GM12878 (cell line): ENCODE measurements at regions not wholly inside any gene's neighbourhood (a gene's known extent, or its start where the extent isn't known, plus 50 kb on each side); places are given as distances from the start of the nearest gene placed in this dataset.

ENCODE experiments used
- ATAC-seq: fragments of 200-7000 bp; cut with Tn5 transposase; 3 replicates; pipeline ENCODE4 v1.9.1; 2020; ENCODE audit warnings: mild to moderate bottlenecking, moderate library complexity
- BruUV-seq: library from RNA; stranded (reverse); fragments of 400-500 nt; replicated peaks from 2 replicates; lab custom pipeline; 2021; lab: Mats Ljungman, UMichigan
- CTCF ChIA-PET: fragments of 300-600 bp; sonication (Branson Sonifier 250); formaldehyde crosslinking; extraction: SDS; loops from one replicate; lab custom pipeline; 2021; ENCODE audit warnings: inconsistent platforms; lab: Yijun Ruan, JAX
- POLR2A ChIA-PET: fragments of 350-600 bp; formaldehyde crosslinking; extraction: SDS; loops from one replicate; lab custom pipeline; 2021; ENCODE audit warnings: inconsistent platforms; lab: Charles Lee
- RAD21 ChIA-PET: fragments of 300-600 bp; sonication (Branson Sonifier 250); formaldehyde crosslinking; loops from one replicate; lab custom pipeline; 2023; ENCODE audit warnings: antibody characterized with exemption; ENCODE audit not compliant: unreplicated experiment; lab: Charles Lee
- SMC1A ChIA-PET: fragments of 300-600 bp; sonication (Branson Sonifier 250); formaldehyde crosslinking; loops from one replicate; lab custom pipeline; 2023; ENCODE audit not compliant: unreplicated experiment, uncharacterized antibody; lab: Charles Lee
- DNase-seq: peaks from one replicate; pipeline ENCODE4 v3.0.0-alpha.2; 2011; ENCODE audit warnings: low read depth, low spot score
- FAIRE-seq: peaks from 3 replicates; lab custom pipeline; 2011; peaks lifted over from hg19 to GRCh38; lab: Jason Lieb, UNC
- H2AFZ ChIP-seq: 2 replicates; pipeline ENCODE4 v1.6.0; 2011; ENCODE audit warnings: low read depth, low read length, control low read depth; ENCODE audit not compliant: control insufficient read depth
- H3K27ac ChIP-seq: 2 replicates; pipeline ENCODE4 v1.5.1; 2011; ENCODE audit warnings: control low read depth; ENCODE audit not compliant: control insufficient read depth, insufficient read depth
- H3K27me3 ChIP-seq, 2 experiments: replicated peaks in 1 of 2; 2 replicates each; pipeline versions ENCODE4 v1.6.0 to v1.6.1; 2011; ENCODE audit warnings: low read length in 1 of 2; ENCODE audit not compliant: control insufficient read depth in 2 of 2, insufficient read depth in 2 of 2
- H3K36me3 ChIP-seq, 2 experiments: 2 replicates each; pipeline ENCODE4 v1.5.1; 2011; ENCODE audit warnings: low read length in 1 of 2; ENCODE audit not compliant: control insufficient read depth in 2 of 2, insufficient read depth in 2 of 2
- H3K4me1 ChIP-seq: 2 replicates; pipeline ENCODE4 v1.6.1; 2011; ENCODE audit warnings: mild to moderate bottlenecking, low read length, moderate library complexity, mixed read lengths; ENCODE audit not compliant: control insufficient read depth, insufficient read depth
- H3K4me2 ChIP-seq: 2 replicates; pipeline ENCODE4 v1.6.0; 2011; ENCODE audit warnings: control low read depth; ENCODE audit not compliant: control insufficient read depth, insufficient read depth
- H3K4me3 ChIP-seq: fragments of 200-600 bp; sonication (generic); 2 replicates; pipeline ENCODE4 v1.5.1; 2016
- H3K79me2 ChIP-seq: 2 replicates; pipeline ENCODE4 v1.6.0; 2011; ENCODE audit warnings: low read length; ENCODE audit not compliant: control insufficient read depth, insufficient read depth
- H3K9ac ChIP-seq: 2 replicates; pipeline ENCODE4 v1.8.0; 2011; ENCODE audit warnings: low read length, control low read depth, mixed read lengths; ENCODE audit not compliant: control insufficient read depth, insufficient read depth
- H3K9me3 ChIP-seq: replicated peaks from 3 replicates; pipeline ENCODE4 v1.5.1; 2011; ENCODE audit warnings: mild to moderate bottlenecking, low read length; ENCODE audit not compliant: control insufficient read depth, insufficient read depth
- H4K20me1 ChIP-seq: 2 replicates; pipeline ENCODE4 v1.6.0; 2011; ENCODE audit not compliant: control insufficient read depth, insufficient read depth
- ASH2L ChIP-seq: fragments of 300-600, 200-600 bp; sonication (generic); IDR thresholded peaks from 2 replicates; pipeline ENCODE4 v1.6.1; 2017; ENCODE audit warnings: low read depth, mild to moderate bottlenecking, borderline replicate concordance
- CBFB ChIP-seq: IDR thresholded peaks from 2 replicates; pipeline ENCODE4 v1.6.1; 2016; ENCODE audit warnings: antibody characterized with exemption, low read depth
- CREM ChIP-seq: IDR thresholded peaks from 2 replicates; pipeline ENCODE4 v1.6.1; 2014; ENCODE audit warnings: antibody characterized with exemption, low read depth
- EP300 ChIP-seq, 2 experiments: fragments of 150-350 bp in 1 of 2; IDR thresholded peaks; 2 replicates each; pipeline ENCODE4 v1.6.1; 2011 to 2012; ENCODE audit warnings: low read depth in 2 of 2, low read length in 2 of 2, borderline replicate concordance in 1 of 2, improper control_type of control experiment in 1 of 2, inconsistent platforms in 1 of 2; ENCODE audit not compliant: control insufficient read depth in 1 of 2
- IKZF1 ChIP-seq: fragments of 450-650 bp; conservative IDR thresholded peaks from 2 replicates; pipeline ENCODE4 v1.6.1; 2017; ENCODE audit warnings: antibody characterized with exemption, mild to moderate bottlenecking
- IKZF2 ChIP-seq, 2 experiments: fragments of 450-650 bp; IDR thresholded peaks; 2 replicates each; pipeline ENCODE4 v1.6.1; 2017; ENCODE audit warnings: mild to moderate bottlenecking in 2 of 2, moderate library complexity in 2 of 2
- JUNB ChIP-seq: IDR thresholded peaks from 2 replicates; pipeline ENCODE4 v1.6.1; 2016; ENCODE audit warnings: antibody characterized with exemption, mild to moderate bottlenecking
- MTA2 ChIP-seq: fragments of 450-650 bp; IDR thresholded peaks from 2 replicates; pipeline ENCODE4 v1.6.1; 2016; ENCODE audit warnings: low read depth, mild to moderate bottlenecking, moderate library complexity
- NFIC ChIP-seq: IDR thresholded peaks from 2 replicates; pipeline ENCODE4 v1.6.1; 2012; ENCODE audit warnings: low read depth, mild to moderate bottlenecking, inconsistent platforms, low read length, moderate library complexity
- NR2F1 ChIP-seq: fragments of 450-650 bp; conservative IDR thresholded peaks from 2 replicates; pipeline ENCODE4 v1.6.1; 2017; ENCODE audit warnings: mild to moderate bottlenecking
- RUNX3 ChIP-seq: IDR thresholded peaks from 2 replicates; pipeline ENCODE4 v1.6.1; 2012; ENCODE audit warnings: low read length, inconsistent platforms
- SREBF2 ChIP-seq: IDR thresholded peaks from 2 replicates; pipeline ENCODE4 v1.6.1; 2012; ENCODE audit warnings: mild to moderate bottlenecking, low read length
- TCF12 ChIP-seq: IDR thresholded peaks from 2 replicates; pipeline ENCODE4 v1.6.1; 2011; ENCODE audit warnings: low read depth, mild to moderate bottlenecking, low read length
- ZNF24 ChIP-seq: fragments of 450-650 bp; IDR thresholded peaks from 2 replicates; pipeline ENCODE4 v1.6.1; 2017; ENCODE audit warnings: antibody characterized with exemption, mild to moderate bottlenecking
- WGBS: methylation state at CpG from one replicate; pipeline ENCODE4 v1.1.6; 2016; ENCODE audit warnings: low lambda C conversion rate; ENCODE audit not compliant: insufficient replicate concordance, insufficient coverage; ENCODE audit errors: missing lambda C conversion rate; 5-methylcytosine and 5-hydroxymethylcytosine counted together
- in situ Hi-C: fragments of 300-500 bp; cut with MboI; formaldehyde crosslinking; loops from 9 replicates; pipeline ENCODE4 v1.14.3; 2018; ENCODE audit warnings: mixed read lengths
- intact Hi-C: fragments of 100-400 bp; cut with micrococcal nuclease; formaldehyde crosslinking; loops from one replicate; pipeline ENCODE4 v1.14.2; 2022; ENCODE audit not compliant: unreplicated experiment
- TF ChIP-seq, protein P1 (sequence below): fragments of 450-650 bp; IDR thresholded peaks from 2 replicates; pipeline ENCODE4 v1.6.1; 2016; ENCODE audit warnings: mild to moderate bottlenecking
- TF ChIP-seq, protein P2 (sequence below): IDR thresholded peaks from 2 replicates; pipeline ENCODE4 v1.6.1; 2012; ENCODE audit warnings: mild to moderate bottlenecking, low read depth, low read length

GRCh38 chr3:72679540-72680198 lies 168.6 kb downstream of the SHQ1 start:
- Histone ChIP-seq H3K27ac (no peak overlapping the region), H3K4me3 (no peak overlapping the region), H3K9me3 (no peaks in the 10 kb centered on the region), H3K79me2 (no peaks in the 10 kb centered on the region), H4K20me1 (no peaks in the 10 kb centered on the region), H3K9ac (no peak overlapping the region), H3K36me3 (no peaks in the 10 kb centered on the region), H3K4me2 (no peak overlapping the region), H3K4me1 (peaks cover 39% of the 10 kb centered on the region), H3K27me3 (no peaks in the 10 kb centered on the region), H2AFZ (no peak overlapping the region)
- BruUV-seq = no TSS peak
- FAIRE-seq (no peak), ATAC-seq (peak; percentile 32), DNase-seq (no peak)
- ChIA-PET RAD21 (no interaction called here), CTCF (no interaction called here), POLR2A (no interaction called here), SMC1A (no interaction called here)
- TF ChIP-seq, protein P1, sequence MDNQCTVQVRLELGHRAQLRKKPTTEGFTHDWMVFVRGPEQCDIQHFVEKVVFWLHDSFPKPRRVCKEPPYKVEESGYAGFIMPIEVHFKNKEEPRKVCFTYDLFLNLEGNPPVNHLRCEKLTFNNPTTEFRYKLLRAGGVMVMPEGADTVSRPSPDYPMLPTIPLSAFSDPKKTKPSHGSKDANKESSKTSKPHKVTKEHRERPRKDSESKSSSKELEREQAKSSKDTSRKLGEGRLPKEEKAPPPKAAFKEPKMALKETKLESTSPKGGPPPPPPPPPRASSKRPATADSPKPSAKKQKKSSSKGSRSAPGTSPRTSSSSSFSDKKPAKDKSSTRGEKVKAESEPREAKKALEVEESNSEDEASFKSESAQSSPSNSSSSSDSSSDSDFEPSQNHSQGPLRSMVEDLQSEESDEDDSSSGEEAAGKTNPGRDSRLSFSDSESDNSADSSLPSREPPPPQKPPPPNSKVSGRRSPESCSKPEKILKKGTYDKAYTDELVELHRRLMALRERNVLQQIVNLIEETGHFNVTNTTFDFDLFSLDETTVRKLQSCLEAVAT = peak; percentile 53; the same call in 1 of the 2 replicates
- TF ChIP-seq RUNX3 (peak; percentile 95), ZNF24 (no peak), NR2F1 (0 out of 2 replicates have a peak, but pooled peaks have one; percentile 37), IKZF1 (peak; percentile 34; the same call in 1 of the 2 replicates), TCF12 (peak; percentile 37; the same call in 1 of the 2 replicates), ASH2L (no peak), JUNB (no peak), NFIC (peak; percentile 73), CBFB (peak; percentile 67; the same call in 1 of the 2 replicates), CREM (peak; percentile 36; the same call in 1 of the 2 replicates), SREBF2 (no peak), MTA2 (no peak), IKZF2 (IDR thresholded peaks at IDR 0.05) (peak; percentile 43 to 49; a peak in 3 of 4 replicates), EP300 (IDR thresholded peaks at IDR 0.05; ENCODE audit: borderline replicate concordance in 1 of 2, control insufficient read depth in 1 of 2, low read depth in 2 of 2, low read length in 2 of 2) (peak; percentile 20 to 49; a peak in 2 of 4 replicates)
- TF ChIP-seq, protein P2, sequence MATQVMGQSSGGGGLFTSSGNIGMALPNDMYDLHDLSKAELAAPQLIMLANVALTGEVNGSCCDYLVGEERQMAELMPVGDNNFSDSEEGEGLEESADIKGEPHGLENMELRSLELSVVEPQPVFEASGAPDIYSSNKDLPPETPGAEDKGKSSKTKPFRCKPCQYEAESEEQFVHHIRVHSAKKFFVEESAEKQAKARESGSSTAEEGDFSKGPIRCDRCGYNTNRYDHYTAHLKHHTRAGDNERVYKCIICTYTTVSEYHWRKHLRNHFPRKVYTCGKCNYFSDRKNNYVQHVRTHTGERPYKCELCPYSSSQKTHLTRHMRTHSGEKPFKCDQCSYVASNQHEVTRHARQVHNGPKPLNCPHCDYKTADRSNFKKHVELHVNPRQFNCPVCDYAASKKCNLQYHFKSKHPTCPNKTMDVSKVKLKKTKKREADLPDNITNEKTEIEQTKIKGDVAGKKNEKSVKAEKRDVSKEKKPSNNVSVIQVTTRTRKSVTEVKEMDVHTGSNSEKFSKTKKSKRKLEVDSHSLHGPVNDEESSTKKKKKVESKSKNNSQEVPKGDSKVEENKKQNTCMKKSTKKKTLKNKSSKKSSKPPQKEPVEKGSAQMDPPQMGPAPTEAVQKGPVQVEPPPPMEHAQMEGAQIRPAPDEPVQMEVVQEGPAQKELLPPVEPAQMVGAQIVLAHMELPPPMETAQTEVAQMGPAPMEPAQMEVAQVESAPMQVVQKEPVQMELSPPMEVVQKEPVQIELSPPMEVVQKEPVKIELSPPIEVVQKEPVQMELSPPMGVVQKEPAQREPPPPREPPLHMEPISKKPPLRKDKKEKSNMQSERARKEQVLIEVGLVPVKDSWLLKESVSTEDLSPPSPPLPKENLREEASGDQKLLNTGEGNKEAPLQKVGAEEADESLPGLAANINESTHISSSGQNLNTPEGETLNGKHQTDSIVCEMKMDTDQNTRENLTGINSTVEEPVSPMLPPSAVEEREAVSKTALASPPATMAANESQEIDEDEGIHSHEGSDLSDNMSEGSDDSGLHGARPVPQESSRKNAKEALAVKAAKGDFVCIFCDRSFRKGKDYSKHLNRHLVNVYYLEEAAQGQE = no peak
- in situ Hi-C loops (no loop called here), intact Hi-C loops (loop anchor here (5.0 to 10.0 kb wide), 4 partner anchors 143 to 805 kb away; no protein-coding TSS in a partner anchor)
- WGBS = 37% methylated on average over 6 of the region's 6 CpGs
